GM23338 (cell line): ENCODE measurements at regions not wholly inside any gene's neighbourhood (a gene's known extent, or its start where the extent isn't known, plus 50 kb on each side); places are given as distances from the start of the nearest gene placed in this dataset.
A peak's percentile ranks its signal among the peaks of the same experiment; 100 is the strongest.

Source experiments
- ATAC-seq: fragments of 200-7000 bp; cut with Tn5 transposase; 3 replicates; pipeline ENCODE4 v1.9.1; 2020
- DNase-seq: peaks from one replicate; pipeline ENCODE4 v3.0.0-alpha.2; 2015; ENCODE audit warnings: low spot score
- H2AFZ ChIP-seq: fragments of 200-600 bp; sonication (generic); 2 replicates; pipeline ENCODE4 v1.8.0; 2016; ENCODE audit warnings: antibody characterized with exemption, mild to moderate bottlenecking, moderate library complexity
- H3F3A ChIP-seq: fragments of 200-600 bp; sonication (generic); replicated peaks from 2 replicates; pipeline ENCODE4 v1.8.0; 2017; ENCODE audit warnings: antibody characterized with exemption, mixed run types, low read depth
- H3K27ac ChIP-seq: fragments of 200-600 bp; sonication (generic); 2 replicates; pipeline ENCODE4 v1.6.1; 2016; ENCODE audit warnings: low read depth
- H3K27me3 ChIP-seq: fragments of 200-600 bp; sonication (generic); 2 replicates; pipeline ENCODE4 v1.8.0; 2016; ENCODE audit warnings: mild to moderate bottlenecking, mixed run types, moderate library complexity; ENCODE audit not compliant: insufficient read depth
- H3K36me3 ChIP-seq: fragments of 200-600 bp; sonication (generic); 2 replicates; pipeline ENCODE4 v1.8.0; 2016; ENCODE audit warnings: mild to moderate bottlenecking; ENCODE audit not compliant: insufficient read depth
- H3K4me1 ChIP-seq: fragments of 200-600 bp; sonication (generic); 2 replicates; pipeline ENCODE4 v1.8.0; 2016; ENCODE audit warnings: mild to moderate bottlenecking, moderate library complexity; ENCODE audit not compliant: insufficient read depth
- H3K4me2 ChIP-seq: fragments of 200-600 bp; sonication (generic); 2 replicates; pipeline ENCODE4 v1.7.1; 2017; ENCODE audit warnings: mixed run types
- H3K4me3 ChIP-seq: fragments of 200-600 bp; sonication (generic); 2 replicates; pipeline ENCODE4 v1.6.1; 2016; ENCODE audit warnings: mixed run types
- H3K79me2 ChIP-seq: fragments of 200-600 bp; sonication (generic); replicated peaks from 2 replicates; pipeline ENCODE4 v1.8.0; 2017; ENCODE audit warnings: mild to moderate bottlenecking; ENCODE audit not compliant: insufficient read depth
- H3K9me2 ChIP-seq: fragments of 200-600 bp; sonication (generic); 2 replicates; pipeline ENCODE4 v1.8.0; 2017; ENCODE audit not compliant: insufficient read depth
- H4K20me1 ChIP-seq: fragments of 200-600 bp; sonication (generic); replicated peaks from 2 replicates; pipeline ENCODE4 v1.8.0; 2017; ENCODE audit warnings: mild to moderate bottlenecking; ENCODE audit not compliant: insufficient read depth
- H3K27ac Mint-ChIP-seq: 2 replicates; pipeline ENCODE4 v1.8.0; 2020; ENCODE audit warnings: inconsistent platforms, mild to moderate bottlenecking, moderate library complexity, mixed read lengths
- H3K27me3 Mint-ChIP-seq: 3 replicates; pipeline ENCODE4 v1.8.0; 2022; ENCODE audit warnings: low read depth, mild to moderate bottlenecking, moderate library complexity, mixed read lengths, inconsistent platforms; ENCODE audit not compliant: insufficient read depth, poor library complexity
- H3K36me3 Mint-ChIP-seq: 3 replicates; pipeline ENCODE4 v1.8.0; 2021; ENCODE audit warnings: low read depth, mild to moderate bottlenecking, inconsistent platforms, moderate library complexity, mixed read lengths
- H3K4me1 Mint-ChIP-seq: 3 replicates; pipeline ENCODE4 v1.8.0; 2020; ENCODE audit warnings: mild to moderate bottlenecking, inconsistent platforms, mixed read lengths
- H3K4me3 Mint-ChIP-seq: 3 replicates; pipeline ENCODE4 v1.8.0; 2021; ENCODE audit warnings: moderate library complexity, mild to moderate bottlenecking, inconsistent platforms, mixed read lengths
- H3K9me3 Mint-ChIP-seq: 3 replicates; pipeline ENCODE4 v1.8.0; 2020; ENCODE audit warnings: moderate library complexity, mild to moderate bottlenecking, inconsistent platforms, mixed read lengths
- CREB1 ChIP-seq: fragments of 250-450 bp; sonication (Bioruptor Pico); IDR thresholded peaks from 2 replicates; pipeline ENCODE4 v1.5.0; 2020; ENCODE audit warnings: low read depth, mild to moderate bottlenecking, moderate library complexity
- EZH2 ChIP-seq: fragments of 200-600 bp; sonication (generic); IDR thresholded peaks from one replicate; pipeline ENCODE4 v1.8.0; 2017; ENCODE audit warnings: antibody characterized with exemption, mild to moderate bottlenecking, low read depth; ENCODE audit not compliant: unreplicated experiment
- EZH2phosphoT487 ChIP-seq: fragments of 200-600 bp; sonication (generic); IDR thresholded peaks from one replicate; pipeline ENCODE4 v1.8.1; 2018; ENCODE audit warnings: antibody characterized with exemption; ENCODE audit not compliant: unreplicated experiment
- NANOG ChIP-seq: IDR thresholded peaks from 2 replicates; pipeline ENCODE4 v1.6.1; 2016; ENCODE audit warnings: antibody characterized with exemption, borderline replicate concordance
- POLR2AphosphoS5 ChIP-seq: IDR thresholded peaks from 2 replicates; pipeline ENCODE4 v1.6.1; 2016; ENCODE audit warnings: antibody characterized with exemption, low read depth
- ZNF462 ChIP-seq: fragments of 250-450 bp; sonication (Bioruptor Pico); IDR thresholded peaks from 2 replicates; pipeline ENCODE4 v1.5.0; 2020; ENCODE audit warnings: mild to moderate bottlenecking, moderate library complexity
- TF ChIP-seq, protein P1 (sequence below): IDR thresholded peaks from 2 replicates; pipeline ENCODE4 v1.6.1; 2016; ENCODE audit warnings: antibody characterized with exemption
- TF ChIP-seq, protein P2 (sequence below), 2 experiments: fragments of 200-600 bp in 1 of 2; sonication (generic) in 1 of 2; conservative IDR thresholded peaks; 2 replicates each; pipeline versions ENCODE4 v1.5.1 to v1.6.1; 2016 to 2017; ENCODE audit warnings: antibody characterized with exemption in 2 of 2, low read depth in 2 of 2, mild to moderate bottlenecking in 2 of 2, moderate library complexity in 1 of 2
- TF ChIP-seq, protein P3 (sequence below): IDR thresholded peaks from one replicate; pipeline ENCODE4 v1.6.1; 2018; ENCODE audit warnings: antibody characterized with exemption; ENCODE audit not compliant: unreplicated experiment

- Histone ChIP-seq H3F3A (no peaks in the 10 kb centered on the region), H3K36me3 (no peaks in the 10 kb centered on the region; the same call in 1 of the 2 replicates), H3K4me3 (no peak overlapping the region), H3K4me1 (0 out of 2 replicates have a peak, but pooled peaks cover 2% of the 10 kb centered on the region), H2AFZ (peak overlapping the region; percentile 45; the same call in 1 of the 2 replicates), H3K4me2 (no peak overlapping the region), H3K79me2 (no peaks in the 10 kb centered on the region), H3K27me3 (no peaks in the 10 kb centered on the region), H4K20me1 (no peaks in the 10 kb centered on the region), H3K27ac (no peak overlapping the region), H3K9me2 (0 out of 2 replicates have a peak, but pooled peaks cover 7% of the 10 kb centered on the region)
- ATAC-seq (no peak), DNase-seq (no peak)
- no peak overlapping the region for H3K4me3 Mint-ChIP-seq
- no peaks in the 10 kb centered on the region for H3K27me3 Mint-ChIP-seq
- no peaks in the 10 kb centered on the region for H3K9me3 Mint-ChIP-seq
- H3K36me3 Mint-ChIP-seq: no peaks in the 10 kb centered on the region
- TF ChIP-seq ZNF462 (CRISPR knock-in tag): no peak
- no peak for TF ChIP-seq EZH2
- TF ChIP-seq EZH2phosphoT487: no peak
- TF ChIP-seq POLR2AphosphoS5: no peak
- TF ChIP-seq, protein P1, sequence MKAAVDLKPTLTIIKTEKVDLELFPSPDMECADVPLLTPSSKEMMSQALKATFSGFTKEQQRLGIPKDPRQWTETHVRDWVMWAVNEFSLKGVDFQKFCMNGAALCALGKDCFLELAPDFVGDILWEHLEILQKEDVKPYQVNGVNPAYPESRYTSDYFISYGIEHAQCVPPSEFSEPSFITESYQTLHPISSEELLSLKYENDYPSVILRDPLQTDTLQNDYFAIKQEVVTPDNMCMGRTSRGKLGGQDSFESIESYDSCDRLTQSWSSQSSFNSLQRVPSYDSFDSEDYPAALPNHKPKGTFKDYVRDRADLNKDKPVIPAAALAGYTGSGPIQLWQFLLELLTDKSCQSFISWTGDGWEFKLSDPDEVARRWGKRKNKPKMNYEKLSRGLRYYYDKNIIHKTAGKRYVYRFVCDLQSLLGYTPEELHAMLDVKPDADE: no peak
- TF ChIP-seq CREB1: no peak
- no peak for TF ChIP-seq NANOG
- TF ChIP-seq, protein P2, sequence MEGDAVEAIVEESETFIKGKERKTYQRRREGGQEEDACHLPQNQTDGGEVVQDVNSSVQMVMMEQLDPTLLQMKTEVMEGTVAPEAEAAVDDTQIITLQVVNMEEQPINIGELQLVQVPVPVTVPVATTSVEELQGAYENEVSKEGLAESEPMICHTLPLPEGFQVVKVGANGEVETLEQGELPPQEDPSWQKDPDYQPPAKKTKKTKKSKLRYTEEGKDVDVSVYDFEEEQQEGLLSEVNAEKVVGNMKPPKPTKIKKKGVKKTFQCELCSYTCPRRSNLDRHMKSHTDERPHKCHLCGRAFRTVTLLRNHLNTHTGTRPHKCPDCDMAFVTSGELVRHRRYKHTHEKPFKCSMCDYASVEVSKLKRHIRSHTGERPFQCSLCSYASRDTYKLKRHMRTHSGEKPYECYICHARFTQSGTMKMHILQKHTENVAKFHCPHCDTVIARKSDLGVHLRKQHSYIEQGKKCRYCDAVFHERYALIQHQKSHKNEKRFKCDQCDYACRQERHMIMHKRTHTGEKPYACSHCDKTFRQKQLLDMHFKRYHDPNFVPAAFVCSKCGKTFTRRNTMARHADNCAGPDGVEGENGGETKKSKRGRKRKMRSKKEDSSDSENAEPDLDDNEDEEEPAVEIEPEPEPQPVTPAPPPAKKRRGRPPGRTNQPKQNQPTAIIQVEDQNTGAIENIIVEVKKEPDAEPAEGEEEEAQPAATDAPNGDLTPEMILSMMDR (conservative IDR thresholded peaks at IDR 0.05; ENCODE audit: low read depth in 2 of 2): peak; percentile 21 to 28; a peak in 3 of 4 replicates
- TF ChIP-seq, protein P3, sequence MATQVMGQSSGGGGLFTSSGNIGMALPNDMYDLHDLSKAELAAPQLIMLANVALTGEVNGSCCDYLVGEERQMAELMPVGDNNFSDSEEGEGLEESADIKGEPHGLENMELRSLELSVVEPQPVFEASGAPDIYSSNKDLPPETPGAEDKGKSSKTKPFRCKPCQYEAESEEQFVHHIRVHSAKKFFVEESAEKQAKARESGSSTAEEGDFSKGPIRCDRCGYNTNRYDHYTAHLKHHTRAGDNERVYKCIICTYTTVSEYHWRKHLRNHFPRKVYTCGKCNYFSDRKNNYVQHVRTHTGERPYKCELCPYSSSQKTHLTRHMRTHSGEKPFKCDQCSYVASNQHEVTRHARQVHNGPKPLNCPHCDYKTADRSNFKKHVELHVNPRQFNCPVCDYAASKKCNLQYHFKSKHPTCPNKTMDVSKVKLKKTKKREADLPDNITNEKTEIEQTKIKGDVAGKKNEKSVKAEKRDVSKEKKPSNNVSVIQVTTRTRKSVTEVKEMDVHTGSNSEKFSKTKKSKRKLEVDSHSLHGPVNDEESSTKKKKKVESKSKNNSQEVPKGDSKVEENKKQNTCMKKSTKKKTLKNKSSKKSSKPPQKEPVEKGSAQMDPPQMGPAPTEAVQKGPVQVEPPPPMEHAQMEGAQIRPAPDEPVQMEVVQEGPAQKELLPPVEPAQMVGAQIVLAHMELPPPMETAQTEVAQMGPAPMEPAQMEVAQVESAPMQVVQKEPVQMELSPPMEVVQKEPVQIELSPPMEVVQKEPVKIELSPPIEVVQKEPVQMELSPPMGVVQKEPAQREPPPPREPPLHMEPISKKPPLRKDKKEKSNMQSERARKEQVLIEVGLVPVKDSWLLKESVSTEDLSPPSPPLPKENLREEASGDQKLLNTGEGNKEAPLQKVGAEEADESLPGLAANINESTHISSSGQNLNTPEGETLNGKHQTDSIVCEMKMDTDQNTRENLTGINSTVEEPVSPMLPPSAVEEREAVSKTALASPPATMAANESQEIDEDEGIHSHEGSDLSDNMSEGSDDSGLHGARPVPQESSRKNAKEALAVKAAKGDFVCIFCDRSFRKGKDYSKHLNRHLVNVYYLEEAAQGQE: no peak
- H3K4me1 Mint-ChIP-seq: peaks cover 18% of the 10 kb centered on the region
- H3K27ac Mint-ChIP-seq: no peak overlapping the region
These were observed 157.5 kb upstream of the SLC24A5 start for GRCh38 chr15:47963265-47963664.
